ENCODE measurements at regions not wholly inside any gene's neighbourhood (a gene's known extent, or its start where the extent isn't known, plus 50 kb on each side); places are given as distances from the start of the nearest gene placed in this dataset.

DNA sequence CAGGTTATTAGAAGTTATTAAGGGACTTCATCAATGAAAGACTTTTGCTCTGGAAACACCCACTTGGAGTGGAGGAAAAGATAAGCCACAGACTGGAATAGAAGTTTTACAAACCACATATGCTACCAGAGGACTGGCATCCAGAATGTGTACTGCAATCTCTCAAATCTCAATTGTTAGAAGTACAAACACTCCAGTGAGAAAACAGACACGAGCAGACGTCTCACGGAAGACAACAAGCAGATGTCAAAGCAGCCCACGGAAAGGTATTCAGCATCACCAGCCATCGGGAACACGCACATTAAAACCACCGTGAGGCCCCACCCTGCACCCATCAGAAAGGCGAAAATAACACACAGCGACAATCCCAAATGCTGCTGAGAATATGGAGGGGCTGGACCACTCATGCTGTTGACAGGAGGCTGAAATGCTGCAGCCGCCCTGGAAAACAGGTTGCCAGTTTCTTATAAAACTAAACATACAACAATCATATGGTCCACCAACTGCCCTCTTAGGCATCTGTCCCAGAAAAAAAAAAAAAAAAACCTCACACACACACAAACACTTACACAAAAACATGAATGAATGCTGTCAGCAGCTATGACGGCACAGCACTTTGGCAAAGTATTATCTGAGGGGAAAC, 131.9 kb upstream of the SFSWAP start:
- H2BK20ac ChIP-seq (ENCODE audit: low read length): no peak overlapping the region
- H3K79me2 ChIP-seq (ENCODE audit: control insufficient read depth in 1 of 2, insufficient read depth in 2 of 2, low read length in 2 of 2): no peaks in the 10 kb centered on the region
- H3K27me3 ChIP-seq (replicated peaks in 1 of 4; ENCODE audit: control insufficient read depth in 3 of 4, extremely low read depth in 1 of 4, insufficient read depth in 3 of 4, low read length in 3 of 4): no peaks in the 10 kb centered on the region; a peak in 2 of 7 replicates
- H3K18ac ChIP-seq (ENCODE audit: extremely low read depth, low read length): no peak overlapping the region
- H2BK120ac ChIP-seq (replicated peaks; ENCODE audit: low read depth, low read length): no peak overlapping the region
- H2AFZ ChIP-seq (ENCODE audit: low read length): no peak overlapping the region
- POLR2A ChIA-PET (ENCODE audit: partially characterized antibody): no interaction called here
- H3K27ac ChIP-seq (ENCODE audit: low read depth, low read length): no peak overlapping the region
- H3K56ac ChIP-seq (replicated peaks; ENCODE audit: insufficient read length, low read depth, low read length): no peak overlapping the region
- H4K8ac ChIP-seq (ENCODE audit: extremely low read depth, insufficient read depth, low read length): no peak overlapping the region
- DNase-seq (ENCODE audit: low read depth in 1 of 2, low spot score in 2 of 2) (no peak), FAIRE-seq (no peak)
- no peak overlapping the region for H3K23ac ChIP-seq (ENCODE audit: insufficient read length)
- 96% methylated on average over 11 of the region's 11 CpGs; no CpG with 5 or more reads in 1 of the 2 experiments for WGBS, 2 experiments (ENCODE audit: extremely low coverage in 1 of 2, insufficient coverage in 1 of 2, insufficient read length in 1 of 2, insufficient replicate concordance in 2 of 2, low coverage in 1 of 2, low lambda C conversion rate in 2 of 2, missing lambda C conversion rate in 1 of 2)
- H2BK5ac ChIP-seq (ENCODE audit: low read depth, low read length): no peak overlapping the region
- H3K9ac ChIP-seq (replicated peaks in 1 of 4; ENCODE audit: extremely low read depth in 1 of 4, low read depth in 3 of 4, low read length in 3 of 4): no peak overlapping the region
- H3K79me1 ChIP-seq (ENCODE audit: low read depth, low read length): no peaks in the 10 kb centered on the region
- H2BK12ac ChIP-seq (ENCODE audit: low read depth, low read length): no peak overlapping the region
- no peaks in the 10 kb centered on the region for H4K20me1 ChIP-seq (replicated peaks in 1 of 2; ENCODE audit: control insufficient read depth in 1 of 2, insufficient read depth in 2 of 2, low read length in 2 of 2)
- no peak overlapping the region for H3K14ac ChIP-seq (ENCODE audit: insufficient read length)
- H4K91ac ChIP-seq (replicated peaks; ENCODE audit: insufficient read length, low read length): no peak overlapping the region
- H3K23me2 ChIP-seq (ENCODE audit: low read depth, low read length): no peaks in the 10 kb centered on the region
- no peaks in the 10 kb centered on the region; a peak in 1 of 8 replicates for H3K36me3 ChIP-seq (ENCODE audit: control insufficient read depth in 2 of 4, insufficient read depth in 4 of 4, low read length in 3 of 4)
- H3K4me3 ChIP-seq (ENCODE audit: extremely low read depth in 1 of 4, insufficient read depth in 2 of 4, low read depth in 3 of 4, low read length in 4 of 4): no peak overlapping the region
- TF ChIP-seq SAP30 (IDR thresholded peaks at IDR 0.05; ENCODE audit: insufficient read depth, insufficient replicate concordance, low read length): no peak
- no peak for TF ChIP-seq CBX5 (IDR thresholded peaks at IDR 0.05; ENCODE audit: low read depth, low read length)
- TF ChIP-seq TEAD4 (IDR thresholded peaks at IDR 0.05; ENCODE audit: low read depth, low read length): no peak
- no peak for TF ChIP-seq MAFK (IDR thresholded peaks at IDR 0.05; ENCODE audit: low read depth, low read length)
- TF ChIP-seq TAF1 (IDR thresholded peaks at IDR 0.05; ENCODE audit: low read depth, low read length): no peak
- TF ChIP-seq GTF2F1 (IDR thresholded peaks at IDR 0.05; ENCODE audit: borderline replicate concordance, low read depth, low read length): no peak
- TF ChIP-seq RXRA (IDR thresholded peaks at IDR 0.05; ENCODE audit: insufficient read depth, low read depth, low read length): no peak
- TF ChIP-seq CHD2 (IDR thresholded peaks at IDR 0.05; ENCODE audit: low read length): no peak
- TF ChIP-seq EGR1 (IDR thresholded peaks at IDR 0.05; ENCODE audit: borderline replicate concordance, low read depth, low read length): no peak
- no peak for TF ChIP-seq SIN3A (conservative IDR thresholded peaks at IDR 0.05 in 1 of 2, IDR thresholded peaks at IDR 0.05 in 1 of 2; ENCODE audit: low read depth in 1 of 2, low read length in 2 of 2)
- TF ChIP-seq SIRT6 (IDR thresholded peaks at IDR 0.05; ENCODE audit: low read length): no peak
- TF ChIP-seq SP2 (IDR thresholded peaks at IDR 0.05; ENCODE audit: low read length): no peak
- H2AK5ac ChIP-seq (ENCODE audit: low read depth, low read length): no peak overlapping the region
- H4K5ac ChIP-seq (ENCODE audit: insufficient read length, low read depth, low read length): no peak overlapping the region
- peaks cover 5 to 7% of the 10 kb centered on the region in 2 experiments; a peak in 3 of 4 replicates for H3K9me3 ChIP-seq (ENCODE audit: insufficient read depth in 2 of 2, low read depth in 1 of 2, low read length in 1 of 2)
- H3K4ac ChIP-seq (replicated peaks; ENCODE audit: insufficient read length, low read depth, low read length): no peak overlapping the region
- no peak overlapping the region for H3K4me2 ChIP-seq (ENCODE audit: insufficient read depth in 1 of 2, low read depth in 2 of 2, low read length in 2 of 2)
- peaks cover 0 to 3% (median 1%) of the 10 kb centered on the region in 4 experiments; a peak in 2 of 7 replicates for H3K4me1 ChIP-seq (replicated peaks in 1 of 4; ENCODE audit: control insufficient read depth in 3 of 4, insufficient read depth in 4 of 4, low read length in 3 of 4)
- H2BK15ac ChIP-seq (ENCODE audit: low read length): no peak overlapping the region
- CTCF ChIA-PET (ENCODE audit: partially characterized antibody): no interaction called here

Measured in H1 (cell line).